PFSK-1 (cell line): ENCODE measurements at regions not wholly inside any gene's neighbourhood (a gene's known extent, or its start where the extent isn't known, plus 50 kb on each side); places are given as distances from the start of the nearest gene placed in this dataset.

Experiments used
- POLR2AphosphoS5 ChIP-seq: IDR thresholded peaks from 2 replicates; pipeline ENCODE4 v1.6.1; 2012; ENCODE audit warnings: low read depth, mild to moderate bottlenecking, control low read depth, low read length, moderate library complexity
- REST ChIP-seq, 2 experiments: IDR thresholded peaks; 2 replicates each; pipeline versions ENCODE4 v1.6.1 to v1.8.0; 2011 to 2012; ENCODE audit warnings: low read depth in 2 of 2, low read length in 2 of 2, control low read depth in 1 of 2, inconsistent platforms in 1 of 2, mild to moderate bottlenecking in 1 of 2, moderate library complexity in 1 of 2; ENCODE audit not compliant: insufficient read depth in 1 of 2
- SIN3A ChIP-seq: IDR thresholded peaks from 2 replicates; pipeline ENCODE4 v1.6.1; 2012; ENCODE audit warnings: mild to moderate bottlenecking, low read length, moderate library complexity, borderline replicate concordance; ENCODE audit not compliant: insufficient read depth
- TAF1 ChIP-seq: IDR thresholded peaks from 2 replicates; pipeline ENCODE4 v1.6.1; 2012; ENCODE audit warnings: low read length, control low read depth, borderline replicate concordance; ENCODE audit not compliant: insufficient read depth

- TF ChIP-seq REST (IDR thresholded peaks at IDR 0.05; ENCODE audit: insufficient read depth in 1 of 2, low read depth in 2 of 2, low read length in 2 of 2) (no peak), POLR2AphosphoS5 (no peak), TAF1 (no peak), SIN3A (no peak)
Measured at GRCh38 chr4:33116871-33117270, 2396.7 kb downstream of the PCDH7 start.
